SJSA1 (cell line): ENCODE measurements at regions not wholly inside any gene's neighbourhood (a gene's known extent, or its start where the extent isn't known, plus 50 kb on each side); places are given as distances from the start of the nearest gene placed in this dataset.
"Not testable (repeated sequence)": the region's sequence is repeated elsewhere in the genome, so short reads cannot be mapped to it uniquely, and the experiment has no call there.

Experiments used
- DNase-seq, 2 experiments: peaks; one replicate each; pipeline ENCODE4 v3.0.0-alpha.2; 2015 to 2020; ENCODE audit warnings: low spot score in 2 of 2, low read depth in 1 of 2
- H3K27ac ChIP-seq: fragments of 250-450 bp; sonication (Bioruptor Pico); 2 replicates; pipeline ENCODE4 v1.5.1; 2020; ENCODE audit warnings: mild to moderate bottlenecking, moderate library complexity
- H3K27me3 ChIP-seq: fragments of 250-450 bp; sonication (Bioruptor Pico); replicated peaks from 2 replicates; pipeline ENCODE4 v1.5.1; 2020; ENCODE audit warnings: mild to moderate bottlenecking, moderate library complexity
- H3K36me3 ChIP-seq: fragments of 250-450 bp; sonication (Bioruptor Pico); 2 replicates; pipeline ENCODE4 v1.5.1; 2020; ENCODE audit warnings: mild to moderate bottlenecking
- H3K4me1 ChIP-seq: fragments of 250-450 bp; sonication (Bioruptor Pico); replicated peaks from 2 replicates; pipeline ENCODE4 v1.6.1; 2021; ENCODE audit warnings: mild to moderate bottlenecking
- H3K4me3 ChIP-seq: fragments of 250-450 bp; sonication (Bioruptor Pico); 2 replicates; pipeline ENCODE4 v1.5.1; 2020; ENCODE audit warnings: mild to moderate bottlenecking
- H3K9me3 ChIP-seq: fragments of 250-450 bp; sonication (Bioruptor Pico); replicated peaks from 2 replicates; pipeline ENCODE4 v1.5.1; 2020; ENCODE audit warnings: mild to moderate bottlenecking

DNA sequence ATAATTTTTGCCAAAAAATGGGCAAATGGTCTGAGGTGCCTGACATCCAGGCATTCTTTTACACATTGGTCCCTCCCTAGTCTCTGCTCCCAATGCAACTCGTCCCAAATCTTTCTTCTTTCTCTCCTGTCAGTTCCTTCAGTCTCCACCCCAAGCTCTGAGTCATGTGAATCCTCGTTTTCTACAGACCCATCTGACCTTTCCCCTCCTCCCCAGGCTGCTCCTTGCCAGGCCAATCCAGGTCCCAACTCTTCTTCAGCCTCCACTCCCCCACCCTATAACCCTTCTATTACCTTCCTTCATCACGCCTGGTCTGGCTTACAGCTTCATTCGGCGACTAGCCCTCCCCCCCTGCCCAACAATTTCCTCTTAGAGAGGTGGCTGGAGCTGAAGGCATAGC, 55.3 kb downstream of the BBS10 start:
- not testable (repeated sequence) for DNase-seq, H3K27me3 ChIP-seq, H3K36me3 ChIP-seq, H3K4me3 ChIP-seq, H3K9me3 ChIP-seq
- peaks cover 28% of the 10 kb centered on the region for H3K4me1 ChIP-seq
- H3K27ac ChIP-seq, result peak overlapping the region; percentile 92

DNA sequence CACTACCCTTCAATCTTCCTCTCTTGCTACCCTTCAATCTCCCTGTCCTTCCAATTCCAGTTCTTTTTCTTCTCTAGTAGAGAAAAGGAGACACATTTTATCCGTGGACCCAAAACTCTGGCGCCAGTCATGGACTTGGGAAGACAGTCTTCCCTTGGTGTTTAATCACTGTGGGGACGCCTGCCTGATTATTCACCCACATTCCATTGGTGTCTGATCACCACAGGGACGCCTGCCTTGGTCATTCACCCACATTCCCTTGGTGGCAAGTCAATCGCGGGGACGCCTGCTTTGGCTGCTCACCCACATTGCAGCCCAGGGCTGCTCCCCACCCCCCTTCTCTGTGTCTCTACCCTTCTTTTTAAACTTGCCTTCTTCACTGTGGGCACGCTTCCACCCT, 55.9 kb downstream of the BBS10 start:
- DNase-seq, result peak; percentile 56 to 87
- H3K27me3 ChIP-seq, H3K4me3 ChIP-seq, H3K9me3 ChIP-seq, H3K36me3 ChIP-seq: not testable (repeated sequence)
- peak overlapping the region; percentile 92 for H3K27ac ChIP-seq
- H3K4me1 ChIP-seq, result peaks cover 28% of the 10 kb centered on the region

DNA sequence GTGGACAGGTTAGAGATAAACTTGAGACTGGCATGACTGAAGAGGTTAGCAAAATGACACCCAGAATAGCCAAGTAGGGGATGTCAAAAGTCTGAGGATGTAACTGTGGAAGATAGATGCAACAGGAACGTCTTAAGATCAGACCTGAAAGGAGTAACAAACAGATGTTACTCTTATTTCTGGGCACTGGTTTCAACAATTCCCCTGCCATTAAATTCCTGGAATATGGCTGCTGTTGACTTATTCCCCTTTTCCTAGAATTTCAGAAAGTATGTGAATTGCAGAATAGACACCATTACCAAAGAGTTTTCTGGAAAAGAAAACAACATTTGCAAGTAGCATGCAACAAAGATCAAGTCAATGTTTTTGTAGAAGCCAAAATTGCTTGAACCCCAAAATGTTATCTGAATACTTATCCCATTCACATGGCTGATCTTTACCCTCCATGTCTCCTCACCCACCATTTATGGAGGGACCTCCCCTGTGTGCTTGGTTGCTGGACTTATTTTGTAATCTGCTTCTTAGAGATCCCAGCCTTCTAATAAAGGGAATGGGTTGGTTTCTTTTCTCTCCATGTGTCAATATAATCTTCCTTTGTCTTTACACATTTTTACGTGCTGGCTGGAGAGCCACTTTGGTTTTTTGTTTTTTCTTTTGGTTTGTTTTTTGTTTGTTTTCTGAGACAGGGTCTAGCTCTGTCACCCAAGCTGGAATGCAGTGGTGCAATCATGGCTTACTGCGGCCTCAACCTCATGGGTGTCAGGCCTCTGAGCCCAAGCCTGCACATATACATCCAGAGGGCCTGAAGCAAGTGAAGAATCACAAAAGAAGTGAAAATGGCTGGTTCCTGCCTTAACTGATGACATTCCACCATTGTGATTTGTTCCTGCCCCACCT, 57.0 kb downstream of the BBS10 start:
- peak overlapping the region; percentile 92 for H3K27ac ChIP-seq
- H3K36me3 ChIP-seq, result peaks cover 4% of the 10 kb centered on the region; the same call in 1 of the 2 replicates
- no peaks in the 10 kb centered on the region for H3K27me3 ChIP-seq
- H3K4me3 ChIP-seq, result no peak overlapping the region
- peaks cover 29% of the 10 kb centered on the region for H3K4me1 ChIP-seq
- H3K9me3 ChIP-seq, result peaks cover 5% of the 10 kb centered on the region
- DNase-seq, result peak; percentile 55 to 62

DNA sequence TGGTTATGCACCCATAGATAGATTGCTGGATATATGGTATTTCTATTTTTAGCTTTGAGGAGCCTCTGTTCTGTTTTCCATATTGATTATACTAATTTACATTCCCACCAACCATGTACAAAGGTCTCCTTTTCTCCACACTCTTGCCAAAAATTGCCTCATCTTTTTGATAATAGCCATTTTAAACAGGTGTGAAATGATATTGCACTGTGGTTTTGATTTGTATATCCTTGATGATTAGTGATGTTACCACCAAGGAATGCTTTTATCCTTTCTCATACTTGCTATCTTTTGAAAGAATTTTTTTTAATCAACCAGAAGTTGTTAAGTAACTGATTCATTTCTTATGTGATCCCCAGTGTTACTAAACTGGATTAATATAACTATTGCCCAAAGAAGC, 60.0 kb downstream of the BBS10 start:
- no peaks in the 10 kb centered on the region for H3K27me3 ChIP-seq
- H3K4me1 ChIP-seq, result peaks cover 47% of the 10 kb centered on the region
- no peak overlapping the region for H3K4me3 ChIP-seq
- DNase-seq, result no peak
- peaks cover 5% of the 10 kb centered on the region for H3K9me3 ChIP-seq
- no peak overlapping the region for H3K27ac ChIP-seq
- peaks cover 4% of the 10 kb centered on the region; the same call in 1 of the 2 replicates for H3K36me3 ChIP-seq

DNA sequence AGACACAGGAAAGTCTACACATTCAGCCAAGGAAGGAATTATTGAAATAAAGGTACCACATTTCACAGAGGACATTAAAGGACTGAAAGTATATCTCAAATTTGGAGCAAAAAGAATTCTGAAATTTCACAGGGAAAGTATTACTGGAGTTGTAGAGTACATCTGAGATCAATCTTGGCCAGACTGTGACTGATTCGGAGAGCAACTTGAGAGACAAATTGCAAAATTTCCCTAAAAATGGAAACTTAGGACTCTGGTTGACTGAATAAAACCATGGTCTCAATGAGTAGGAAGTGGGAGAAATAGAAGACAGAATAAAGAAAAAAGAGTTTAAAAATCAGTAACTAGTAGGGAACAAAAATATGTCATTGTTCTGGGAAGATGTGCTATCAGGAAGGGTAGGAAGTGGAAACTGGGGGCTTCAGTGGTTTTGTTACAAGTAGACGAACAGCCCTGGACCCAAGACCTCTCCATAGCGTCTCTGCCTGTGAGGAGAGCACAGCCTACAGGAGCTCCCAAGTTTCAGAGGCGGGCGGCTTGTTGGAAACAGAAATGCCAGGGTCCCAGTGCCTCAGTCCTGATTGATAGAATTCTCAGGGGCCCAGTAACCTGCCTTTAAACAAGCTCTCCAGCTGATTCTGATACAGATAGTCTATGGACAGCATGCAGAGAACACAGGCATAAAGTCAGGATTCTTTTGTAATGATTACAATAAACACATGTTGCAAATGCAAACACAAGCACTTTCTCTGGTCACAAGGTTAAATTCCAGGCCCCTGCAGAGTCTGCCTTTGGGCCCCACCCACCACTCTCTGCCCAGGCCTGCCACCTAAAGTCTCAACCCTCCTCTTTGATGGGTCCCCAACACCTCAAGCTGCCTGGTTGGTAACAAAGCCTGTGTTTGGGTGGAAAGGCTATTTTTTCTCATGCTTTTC, 63.1 kb downstream of the BBS10 start:
- peak; percentile 57 to 67 for DNase-seq
- Histone ChIP-seq H3K4me1 (peaks cover 21% of the 10 kb centered on the region), H3K27me3 (no peaks in the 10 kb centered on the region), H3K27ac (0 out of 2 replicates have a peak overlapping the region, but pooled peaks have one; percentile 1), H3K4me3 (no peak overlapping the region), H3K9me3 (no peaks in the 10 kb centered on the region), H3K36me3 (no peaks in the 10 kb centered on the region)

DNA sequence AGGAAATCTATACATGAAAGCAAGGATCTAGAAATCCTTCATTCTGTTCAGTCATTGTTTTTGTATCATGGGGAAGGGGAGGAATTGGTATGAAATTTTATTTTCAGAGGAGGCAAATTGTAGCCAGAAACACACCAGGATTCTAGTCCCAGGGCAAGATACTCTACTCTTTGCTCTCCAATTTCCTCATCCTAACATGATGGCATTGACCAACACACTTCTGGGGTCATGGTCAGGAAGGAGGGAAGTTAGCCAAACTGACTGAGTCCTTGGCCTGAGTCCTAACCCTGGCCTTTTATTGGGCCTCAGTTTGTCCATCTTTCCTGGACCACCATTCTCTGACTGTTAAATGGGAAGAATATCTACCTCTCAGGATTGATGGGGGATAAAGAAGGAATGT, 65.5 kb downstream of the BBS10 start:
- Histone ChIP-seq H3K27me3 (no peaks in the 10 kb centered on the region), H3K4me1 (peaks cover 34% of the 10 kb centered on the region), H3K27ac (no peak overlapping the region), H3K36me3 (no peaks in the 10 kb centered on the region), H3K4me3 (no peak overlapping the region), H3K9me3 (no peaks in the 10 kb centered on the region)
- DNase-seq, result no peak

DNA sequence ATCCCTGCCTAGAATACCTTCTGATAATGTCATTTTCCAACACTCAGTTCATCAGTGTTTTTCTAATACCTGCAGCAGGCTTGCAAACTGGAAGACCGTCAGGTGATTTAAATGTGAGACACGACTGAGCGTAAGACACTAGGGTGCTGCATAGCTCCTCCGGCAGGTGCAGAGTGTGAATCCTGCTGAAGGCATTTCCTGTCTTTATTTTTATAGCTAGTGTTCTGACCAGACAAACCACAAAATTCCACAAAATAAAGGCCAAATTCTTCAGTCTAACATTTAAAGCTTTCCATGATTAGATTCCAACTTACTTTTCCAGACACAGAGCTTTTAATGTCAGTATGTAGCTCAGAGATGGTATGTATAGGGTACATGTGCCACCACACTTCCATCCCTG, 70.7 kb downstream of the BBS10 start:
- H3K27me3 ChIP-seq, result no peaks in the 10 kb centered on the region
- H3K9me3 ChIP-seq, result no peaks in the 10 kb centered on the region
- no peak overlapping the region for H3K4me3 ChIP-seq
- H3K4me1 ChIP-seq, result peaks cover 45% of the 10 kb centered on the region
- H3K27ac ChIP-seq, result peak overlapping the region; percentile 50
- H3K36me3 ChIP-seq, result no peaks in the 10 kb centered on the region
- peak; percentile 59 to 71 for DNase-seq

DNA sequence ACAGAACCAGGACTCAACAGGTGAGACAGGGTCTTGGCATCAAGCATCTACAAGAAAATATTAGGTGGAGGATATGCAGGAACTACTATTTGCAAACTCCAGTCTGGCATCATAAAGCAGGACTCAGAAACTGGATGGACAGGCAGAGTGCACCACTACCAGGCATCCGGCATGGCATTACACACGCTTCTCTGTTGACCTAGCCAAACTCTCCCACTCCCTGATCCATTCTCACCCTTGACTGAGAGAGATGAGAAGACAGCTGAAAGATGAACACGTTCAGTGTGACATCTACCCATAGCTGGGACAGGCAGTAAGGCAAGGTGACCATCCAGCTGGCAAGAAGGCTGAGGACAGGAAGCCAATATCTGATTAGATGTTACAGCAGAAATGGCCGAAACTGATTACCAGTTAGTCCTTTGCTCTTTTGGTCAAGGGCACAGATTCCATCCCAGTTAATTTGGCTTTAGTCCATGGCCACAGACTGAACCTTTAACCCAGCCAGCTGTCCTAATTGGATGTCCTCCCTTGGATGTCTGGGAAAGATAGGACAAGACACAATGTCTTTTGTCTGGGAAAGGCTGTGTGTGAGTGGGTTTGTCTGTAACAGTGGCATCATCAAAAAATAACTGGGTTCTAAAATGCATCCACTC, 71.6 kb downstream of the BBS10 start:
- Histone ChIP-seq H3K36me3 (no peaks in the 10 kb centered on the region), H3K4me1 (peaks cover 45% of the 10 kb centered on the region), H3K4me3 (no peak overlapping the region), H3K27me3 (no peaks in the 10 kb centered on the region), H3K27ac (no peak overlapping the region), H3K9me3 (no peaks in the 10 kb centered on the region)
- DNase-seq, result no peak

DNA sequence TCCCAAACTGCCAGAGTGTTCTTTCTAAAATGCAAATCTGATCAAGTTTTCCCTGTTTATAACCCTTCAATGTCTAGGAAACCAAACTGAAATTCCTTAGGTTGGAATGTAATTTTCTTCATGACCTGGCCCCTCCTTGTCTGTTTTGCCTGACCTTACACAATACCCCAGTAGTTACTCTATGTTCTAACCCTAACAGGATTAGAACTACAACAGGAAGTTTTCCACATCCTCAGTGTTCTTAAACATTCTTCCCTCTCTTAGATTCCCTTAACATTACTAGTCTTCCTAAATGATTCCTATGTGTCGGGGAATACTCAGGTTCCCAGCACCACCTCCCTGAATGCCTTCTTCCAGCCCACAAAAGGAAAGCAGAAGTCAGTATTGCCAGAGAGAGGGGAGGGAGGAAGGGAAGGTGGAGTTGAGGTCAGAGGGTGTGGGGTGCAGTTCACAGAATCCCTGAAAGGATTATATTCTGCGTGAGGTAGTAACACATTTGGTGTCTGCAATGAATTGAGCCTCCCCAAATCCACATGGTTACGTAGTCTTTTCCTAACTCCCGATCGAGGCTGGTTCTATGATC, 72.6 kb downstream of the BBS10 start:
- Histone ChIP-seq H3K27me3 (no peaks in the 10 kb centered on the region), H3K27ac (peak overlapping the region; percentile 17), H3K9me3 (no peaks in the 10 kb centered on the region), H3K36me3 (no peaks in the 10 kb centered on the region), H3K4me1 (peaks cover 48% of the 10 kb centered on the region), H3K4me3 (no peak overlapping the region)
- DNase-seq, result no peak

DNA sequence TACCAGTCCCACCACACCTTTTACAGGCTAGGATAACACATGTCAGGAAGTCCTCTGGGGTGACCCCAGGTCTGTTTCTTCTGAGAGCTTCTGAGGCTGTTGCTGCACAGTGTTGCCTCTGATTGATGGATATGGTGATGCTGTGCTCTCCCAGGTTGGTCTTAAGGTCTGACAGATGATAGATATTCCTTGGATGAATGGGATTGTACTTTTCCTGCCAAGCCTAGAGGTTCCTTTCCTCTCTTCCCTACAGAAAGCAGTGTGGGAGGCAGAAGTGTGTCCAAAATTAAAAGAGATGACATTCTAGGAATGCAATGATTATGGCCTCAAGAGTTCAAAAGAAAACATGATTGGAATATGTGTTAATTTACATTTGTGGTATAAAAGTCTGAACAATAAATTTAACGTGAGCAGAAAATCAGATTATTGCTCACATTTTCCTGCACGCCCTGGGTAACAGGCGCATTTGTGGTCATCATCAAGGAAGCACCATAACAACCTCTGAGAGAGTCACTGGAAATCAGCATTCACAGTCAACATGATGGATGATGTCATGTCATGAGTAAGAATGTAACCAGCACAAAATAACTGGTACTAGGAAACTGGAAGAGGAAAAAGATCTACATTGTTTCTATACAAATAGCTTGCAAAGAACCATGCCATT, 73.7 kb downstream of the BBS10 start:
- Histone ChIP-seq H3K4me1 (peaks cover 50% of the 10 kb centered on the region), H3K27ac (peak overlapping the region; percentile 17), H3K9me3 (no peaks in the 10 kb centered on the region), H3K4me3 (no peak overlapping the region), H3K36me3 (no peaks in the 10 kb centered on the region), H3K27me3 (no peaks in the 10 kb centered on the region)
- peak in 1 of 2 experiments; percentile 38 for DNase-seq

DNA sequence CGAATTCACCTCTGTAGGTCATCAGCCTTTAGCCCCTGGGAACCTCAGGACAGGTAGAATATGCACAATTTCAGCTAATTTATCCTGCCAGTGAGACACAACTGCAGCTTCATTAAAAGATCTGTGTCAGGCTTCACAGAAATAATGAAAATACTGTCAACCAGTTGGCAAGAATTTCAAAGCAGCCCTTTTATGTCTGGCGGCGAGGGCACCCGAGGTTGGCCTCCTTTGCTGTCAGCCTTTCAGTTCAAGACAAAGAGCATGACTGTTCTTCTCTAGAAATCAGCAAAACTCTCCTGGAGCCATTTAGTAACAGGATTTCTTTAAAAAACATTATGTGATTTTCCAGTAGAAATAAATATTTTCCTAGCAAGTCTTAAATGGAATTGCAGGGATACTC, 75.9 kb downstream of the BBS10 start:
- Histone ChIP-seq H3K27me3 (no peaks in the 10 kb centered on the region), H3K27ac (no peak overlapping the region), H3K4me1 (peaks cover 38% of the 10 kb centered on the region), H3K36me3 (no peaks in the 10 kb centered on the region), H3K4me3 (no peak overlapping the region), H3K9me3 (no peaks in the 10 kb centered on the region)
- DNase-seq, result no peak

DNA sequence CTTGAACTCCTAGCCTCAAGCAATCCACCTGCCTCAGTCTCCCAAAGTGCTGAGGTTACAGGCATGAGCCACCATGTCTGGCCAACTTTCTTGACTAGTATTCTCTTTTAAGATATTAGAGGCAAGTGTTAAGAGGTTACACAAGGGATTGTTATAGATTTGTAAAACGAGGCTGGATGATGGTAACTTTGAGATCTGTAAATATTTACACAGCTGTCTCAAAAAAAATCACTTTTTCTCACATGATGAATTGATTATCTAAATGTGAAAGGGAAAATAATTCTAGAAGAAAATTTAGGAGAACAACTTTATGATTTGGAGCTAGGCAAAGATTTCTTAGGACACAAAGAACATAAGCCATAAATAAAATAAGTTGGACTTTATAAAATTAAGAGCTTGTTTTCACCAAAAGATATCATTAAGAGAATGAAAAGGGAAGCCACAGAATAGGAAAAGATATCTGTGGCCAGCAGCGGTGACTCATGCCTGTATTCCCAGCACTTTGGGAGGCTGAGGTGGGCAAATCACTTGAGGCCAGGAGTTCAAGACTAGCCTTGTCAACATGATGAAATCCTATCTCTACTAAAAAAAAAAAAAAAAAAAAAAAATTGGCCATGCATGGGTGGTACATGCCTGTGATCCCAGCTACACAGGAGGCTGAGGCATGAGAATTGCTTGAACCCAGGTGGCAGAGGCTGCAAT, 77.4 kb downstream of the BBS10 start:
- no peak for DNase-seq
- H3K27ac ChIP-seq, result no peak overlapping the region
- peaks cover 42% of the 10 kb centered on the region for H3K4me1 ChIP-seq
- no peaks in the 10 kb centered on the region for H3K36me3 ChIP-seq
- H3K4me3 ChIP-seq, result no peak overlapping the region
- H3K27me3 ChIP-seq, result no peaks in the 10 kb centered on the region
- no peaks in the 10 kb centered on the region for H3K9me3 ChIP-seq
